ENCODE measurements at regions not wholly inside any gene's neighbourhood (a gene's known extent, or its start where the extent isn't known, plus 50 kb on each side); places are given as distances from the start of the nearest gene placed in this dataset.

DNA sequence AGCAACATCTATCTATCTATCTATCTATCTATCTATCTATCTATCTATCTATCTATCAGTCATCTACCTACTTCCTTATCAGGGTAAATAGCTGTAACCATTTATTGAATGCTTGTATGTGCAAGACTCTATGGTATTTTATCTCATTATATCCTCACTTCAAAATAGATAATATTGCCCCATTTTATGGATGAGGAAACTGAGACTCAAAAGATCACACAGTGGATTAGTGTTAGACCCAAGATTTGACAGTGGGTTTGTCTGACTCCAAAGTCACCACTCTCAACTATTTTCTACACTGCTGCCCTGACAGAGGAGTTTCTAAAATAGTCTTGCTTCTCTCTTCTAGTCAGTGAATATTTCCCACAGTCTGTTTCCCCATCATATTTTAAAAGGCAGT lies 94.3 kb upstream of the NR3C1 start:
- DNase-seq (ENCODE audit: low spot score): no peak

DNA sequence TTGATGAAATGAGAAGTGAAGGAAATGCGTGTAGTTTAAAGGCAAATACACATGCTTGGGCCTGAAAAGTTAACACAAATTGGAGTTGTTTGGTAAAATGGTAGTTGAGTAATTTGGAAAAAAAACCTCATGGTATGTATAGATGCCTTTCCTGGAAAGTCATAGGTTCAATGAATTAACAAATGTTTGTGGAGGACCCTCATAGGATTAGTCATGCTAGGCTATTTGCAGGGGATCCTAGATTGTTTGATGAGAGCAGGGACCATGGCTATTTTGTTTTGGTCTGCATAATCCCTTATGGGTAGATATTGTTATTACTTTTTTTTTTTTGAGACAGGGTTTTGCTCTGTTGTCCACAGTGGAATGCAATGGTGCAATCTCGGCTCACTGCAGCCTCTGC lies 93.5 kb upstream of the NR3C1 start:
- no peak for DNase-seq (ENCODE audit: low spot score)

DNA sequence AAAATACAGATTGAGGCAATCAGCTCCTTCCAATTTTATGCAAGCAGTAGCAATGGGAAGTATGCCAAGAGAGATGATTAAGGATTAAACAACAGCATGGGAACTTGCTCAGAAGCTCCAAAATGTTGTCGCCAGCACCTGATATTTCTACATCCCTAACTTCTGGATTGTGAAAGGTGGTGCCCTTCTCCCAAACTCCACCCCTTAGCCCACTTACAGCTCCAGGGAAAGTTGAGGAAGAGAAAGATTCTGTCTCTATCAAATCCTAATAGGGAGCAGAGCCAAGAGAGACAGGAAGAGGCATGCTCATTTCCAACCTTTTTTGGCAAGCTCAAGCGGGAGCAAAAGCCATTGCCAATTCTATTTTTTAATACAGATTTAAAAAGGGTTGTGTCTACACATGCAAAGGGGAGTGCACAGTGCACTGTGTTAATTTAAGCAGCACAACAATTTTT lies 92.4 kb upstream of the NR3C1 start:
- DNase-seq (ENCODE audit: low spot score): no peak

DNA sequence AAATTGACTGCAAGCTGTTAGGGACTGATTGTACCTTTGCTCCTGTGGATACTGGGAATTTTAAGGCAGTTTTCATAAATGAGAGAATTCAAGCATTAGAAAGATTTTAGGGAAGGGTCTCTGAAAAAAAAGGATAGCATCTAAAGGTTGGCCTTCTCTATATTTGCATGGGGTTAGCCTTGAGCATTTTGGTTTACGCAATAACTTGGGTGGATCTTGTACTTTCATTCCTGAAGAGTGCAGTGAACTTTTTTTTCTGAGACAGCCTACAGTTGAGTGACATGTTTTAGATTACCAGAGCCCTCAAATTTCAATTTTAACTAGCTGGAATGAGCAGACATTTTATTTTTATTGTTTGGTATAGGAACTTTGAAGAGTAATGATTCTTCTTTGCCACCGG lies 91.6 kb upstream of the NR3C1 start:
- DNase-seq (ENCODE audit: low spot score): no peak

DNA sequence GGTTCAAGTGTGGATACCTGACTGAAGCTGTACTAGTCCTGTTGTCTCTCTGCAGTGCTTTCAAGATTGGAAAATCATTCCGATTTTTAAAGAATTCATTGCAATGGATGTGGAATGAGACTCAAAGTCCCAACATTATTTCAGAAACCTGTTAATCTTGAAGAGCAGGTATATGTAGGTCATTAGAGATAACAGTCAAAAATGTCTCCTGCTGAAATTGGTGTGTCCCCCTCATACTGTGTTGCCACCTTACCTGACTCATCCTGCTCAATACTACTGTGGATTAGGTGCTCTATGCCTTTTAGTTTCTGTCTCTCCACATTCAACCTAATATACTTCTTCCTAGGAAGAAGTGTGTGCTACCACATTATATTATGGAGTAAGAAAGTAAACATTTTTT lies 91.1 kb upstream of the NR3C1 start:
- DNase-seq (ENCODE audit: low spot score): no peak

DNA sequence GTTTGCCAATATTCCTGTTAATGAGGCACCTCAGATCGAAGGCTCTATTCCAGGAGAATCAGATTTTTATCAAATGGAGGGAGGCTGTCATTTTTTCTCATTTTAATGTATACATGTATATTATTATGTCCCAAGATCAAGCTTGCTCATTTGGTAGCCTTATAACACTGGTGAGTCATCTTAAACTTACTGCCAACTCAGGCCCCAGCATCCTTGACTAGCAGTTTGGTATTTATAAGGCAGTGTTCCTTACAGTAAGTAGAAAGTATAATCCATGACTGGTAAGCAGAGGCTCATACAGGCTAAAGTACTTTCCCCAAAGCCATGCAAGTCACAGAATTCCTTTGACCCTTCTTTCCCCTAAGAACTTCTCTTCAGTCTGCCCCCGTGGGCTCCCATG lies 90.7 kb upstream of the NR3C1 start:
- DNase-seq (ENCODE audit: low spot score): no peak

DNA sequence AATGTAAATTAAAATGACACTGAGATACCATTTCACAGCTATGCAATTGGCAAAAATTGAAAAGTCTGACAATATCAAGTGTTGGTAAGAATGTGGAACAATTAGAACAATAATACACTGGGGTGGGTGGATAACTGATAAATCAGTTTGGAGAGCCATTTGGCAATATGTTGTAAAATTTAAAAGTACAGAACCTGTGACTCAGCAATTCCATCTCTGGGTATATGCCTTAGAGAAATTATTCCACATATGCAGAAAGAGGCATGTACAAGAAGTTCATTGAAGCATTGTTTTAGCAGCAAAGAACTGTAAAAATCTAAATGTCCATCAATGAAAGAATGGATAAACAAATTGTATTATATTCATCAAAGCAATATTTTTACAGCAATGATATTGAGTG lies 89.3 kb upstream of the NR3C1 start:
- DNase-seq (ENCODE audit: low spot score): no peak

DNA sequence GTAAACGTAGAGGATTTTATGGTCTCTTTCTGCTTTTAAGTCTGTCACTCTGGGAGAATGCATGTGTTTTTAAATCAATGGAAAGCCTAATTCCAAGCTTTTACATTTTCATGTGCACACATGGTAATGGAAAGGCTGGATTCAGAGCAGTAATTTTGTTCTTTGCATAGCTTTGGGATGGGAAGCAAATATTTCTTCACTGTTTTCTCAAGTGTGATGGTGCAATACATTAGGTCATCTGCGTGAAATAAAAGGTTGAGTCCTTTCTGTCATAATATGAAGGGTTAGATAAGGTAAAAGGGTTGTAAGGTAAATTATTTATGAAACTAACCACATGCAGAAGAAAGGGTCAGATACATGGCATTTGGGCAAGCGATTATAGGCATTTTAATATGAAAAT lies 88.2 kb upstream of the NR3C1 start:
- DNase-seq (ENCODE audit: low spot score): no peak

DNA sequence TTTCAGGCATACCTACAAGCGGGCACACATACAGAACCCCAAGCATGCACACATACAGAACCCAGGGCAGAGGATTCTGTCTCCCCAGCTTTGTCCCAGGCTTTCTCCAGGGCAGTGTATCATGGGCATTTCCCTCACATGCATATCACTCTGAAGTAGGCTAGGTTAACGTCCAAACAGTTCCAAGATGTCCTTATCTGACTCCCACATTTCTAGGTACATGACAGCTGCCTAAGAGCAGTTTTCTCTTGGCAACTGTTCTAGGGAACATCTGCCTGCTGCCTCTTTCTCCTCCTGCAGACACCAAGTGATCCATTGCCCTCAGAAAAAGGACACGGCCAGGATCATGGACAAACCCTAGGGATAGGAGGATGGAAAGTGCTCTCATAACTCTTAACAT lies 84.9 kb upstream of the NR3C1 start:
- no peak for DNase-seq (ENCODE audit: low spot score)

DNA sequence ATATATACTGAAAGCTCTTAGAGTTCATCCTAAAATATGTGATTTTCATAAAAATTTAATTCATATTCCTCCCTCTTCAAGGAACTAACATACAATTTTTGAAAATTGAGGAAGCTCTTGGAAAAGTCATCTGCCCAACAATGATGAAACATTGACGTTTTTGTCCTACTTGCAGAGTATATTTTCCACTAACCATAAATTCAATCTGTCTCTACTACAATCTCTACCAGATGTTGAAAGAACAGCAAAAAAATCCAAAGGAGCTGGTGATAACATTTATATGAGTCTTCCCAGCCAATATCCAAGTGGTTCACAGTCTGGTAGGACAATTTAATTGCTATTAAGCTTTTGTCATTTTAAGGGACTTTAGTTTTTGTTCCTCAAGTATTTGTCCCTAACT lies 81.1 kb upstream of the NR3C1 start:
- DNase-seq (ENCODE audit: low spot score): no peak

DNA sequence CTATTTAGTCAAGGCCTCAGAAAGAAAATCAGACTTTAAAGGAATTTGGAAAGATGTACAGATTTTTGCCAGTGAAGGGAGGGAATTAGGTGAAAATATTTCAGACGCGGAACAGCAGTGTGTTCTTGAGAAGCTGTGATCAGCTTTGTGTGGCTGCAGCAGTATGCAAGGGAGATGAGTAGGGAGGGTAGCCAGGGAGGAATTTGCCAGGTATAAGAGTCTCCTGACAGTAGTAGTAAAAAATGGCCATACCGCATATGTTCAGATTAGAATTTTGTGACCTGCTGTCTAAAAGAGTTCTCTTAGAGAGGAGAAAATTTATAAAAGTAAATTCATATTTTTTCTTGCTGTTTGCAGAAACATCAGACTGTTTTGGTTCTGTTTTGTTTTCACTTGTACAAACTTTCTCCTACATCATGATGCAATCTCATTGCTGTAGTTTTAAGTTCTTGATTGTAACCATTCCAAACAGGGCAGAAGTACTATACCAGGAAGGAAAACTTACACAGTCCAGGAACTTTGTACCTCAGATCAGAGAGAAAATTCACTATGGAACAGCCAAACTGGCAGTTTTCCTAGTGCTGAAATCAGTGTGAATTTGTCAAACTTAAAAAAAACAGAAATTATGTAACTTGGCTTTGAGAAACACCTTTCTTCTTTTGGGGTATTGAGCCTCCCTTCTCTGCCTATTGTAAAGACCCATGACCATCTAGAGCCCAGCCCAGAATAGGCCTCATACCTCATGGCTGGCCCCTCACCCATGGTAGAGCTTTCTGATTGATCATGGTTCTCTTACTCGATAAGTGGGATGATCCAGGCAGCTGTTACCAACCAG lies 78.4 kb upstream of the NR3C1 start:
- no peak for DNase-seq (ENCODE audit: low spot score)

DNA sequence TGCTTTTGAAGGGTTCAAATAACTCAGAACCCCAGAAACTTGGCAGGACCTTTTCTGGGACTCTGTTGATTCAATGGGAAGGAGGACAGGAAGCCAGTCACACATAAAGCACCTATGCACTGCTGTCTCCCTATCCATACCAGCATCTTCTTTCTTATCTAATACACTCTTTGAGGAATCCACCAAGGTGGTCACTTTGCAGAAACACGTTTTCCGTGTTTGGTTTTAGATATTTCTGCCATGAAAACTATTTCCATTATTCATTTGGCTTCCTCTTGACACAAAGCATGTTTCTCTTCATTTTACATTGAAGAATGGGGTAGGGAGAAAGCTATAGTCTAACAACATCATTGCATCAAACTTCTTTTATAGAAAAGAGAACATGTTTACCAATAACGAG lies 76.5 kb upstream of the NR3C1 start:
- DNase-seq (ENCODE audit: low spot score): no peak

DNA sequence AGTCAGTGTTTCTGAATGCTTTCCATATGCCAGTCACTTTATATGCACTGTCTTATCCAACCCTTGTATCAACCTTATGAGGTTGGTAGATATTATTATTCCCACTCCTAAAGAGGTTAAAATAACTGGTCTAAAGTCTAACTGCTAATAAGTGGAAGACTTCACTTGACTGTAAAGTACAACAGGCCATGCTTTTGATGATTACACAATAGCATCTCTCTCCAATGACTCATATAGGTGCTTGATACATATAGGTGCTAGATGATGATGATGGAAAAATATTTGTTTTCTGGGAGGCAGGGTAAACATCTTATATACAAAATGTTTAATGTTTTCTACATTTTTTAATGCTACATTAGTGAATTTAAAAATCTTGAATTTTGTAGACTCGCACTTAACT lies 75.9 kb upstream of the NR3C1 start:
- DNase-seq (ENCODE audit: low spot score): no peak

DNA sequence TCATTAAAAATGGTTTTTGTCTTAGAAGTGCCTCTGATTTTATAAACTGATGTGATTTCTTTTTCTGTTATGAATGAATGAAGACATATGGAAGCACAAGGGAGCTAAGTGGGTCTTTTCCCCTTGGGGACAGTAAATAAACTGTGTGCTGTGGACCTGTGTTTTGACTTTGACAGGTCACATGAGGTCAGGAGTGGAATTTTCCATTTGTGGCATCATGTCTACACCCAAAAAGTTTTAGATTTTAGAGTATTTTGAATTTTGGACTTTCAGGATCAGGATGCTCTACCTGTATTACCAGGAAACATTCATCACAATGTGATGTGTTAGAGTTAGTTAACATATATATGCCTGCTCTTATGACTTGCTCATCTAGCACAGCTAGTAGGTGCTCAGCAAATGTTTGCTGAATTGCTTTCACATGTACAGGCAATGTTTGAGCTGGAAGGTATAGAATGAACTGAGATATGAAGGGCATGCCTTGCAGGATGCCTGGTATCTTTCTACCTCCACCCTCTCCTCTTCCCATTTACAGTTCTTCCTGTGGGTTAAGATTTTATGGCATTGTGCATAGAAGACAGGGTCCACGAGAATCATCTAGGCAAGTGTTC lies 73.2 kb upstream of the NR3C1 start:
- no peak for DNase-seq (ENCODE audit: low spot score)

DNA sequence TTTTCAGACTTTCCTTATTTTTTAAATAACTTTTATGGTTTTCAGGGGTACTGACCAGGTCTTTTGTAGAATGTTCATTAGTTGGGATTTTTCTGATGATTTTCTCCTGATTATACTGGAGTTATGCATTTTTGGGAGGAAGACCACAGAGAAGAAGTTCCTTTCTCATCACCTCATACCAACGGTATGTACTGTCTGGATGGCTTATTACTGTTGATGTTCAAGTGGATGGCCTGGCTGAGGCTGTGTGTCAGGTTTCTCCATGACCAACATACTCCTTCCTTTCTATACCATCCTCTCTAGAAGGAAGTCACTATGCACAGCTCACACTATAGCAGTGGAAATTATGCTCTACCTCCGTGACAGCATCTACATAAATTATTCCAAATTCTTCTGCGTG lies 71.1 kb upstream of the NR3C1 start:
- DNase-seq (ENCODE audit: low spot score): no peak

DNA sequence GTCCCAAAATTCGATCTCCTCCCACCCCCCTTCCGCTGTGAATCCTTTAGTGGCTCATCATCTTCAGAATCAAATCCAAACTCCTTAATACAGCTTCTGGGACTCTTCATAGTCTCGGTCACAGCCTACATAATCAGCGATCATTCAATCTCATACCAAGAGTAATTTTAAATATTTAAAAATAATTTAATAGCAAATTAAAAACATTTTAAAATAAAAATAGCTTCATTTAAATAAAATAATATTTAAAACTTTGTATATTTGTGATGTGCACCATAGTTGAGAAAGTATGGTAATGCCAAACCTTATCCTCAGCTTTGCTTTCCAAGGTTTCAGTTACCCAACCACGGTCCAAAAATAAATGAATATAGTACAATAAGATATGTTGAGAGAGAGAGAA lies 70.0 kb upstream of the NR3C1 start:
- no peak for DNase-seq (ENCODE audit: low spot score)

DNA sequence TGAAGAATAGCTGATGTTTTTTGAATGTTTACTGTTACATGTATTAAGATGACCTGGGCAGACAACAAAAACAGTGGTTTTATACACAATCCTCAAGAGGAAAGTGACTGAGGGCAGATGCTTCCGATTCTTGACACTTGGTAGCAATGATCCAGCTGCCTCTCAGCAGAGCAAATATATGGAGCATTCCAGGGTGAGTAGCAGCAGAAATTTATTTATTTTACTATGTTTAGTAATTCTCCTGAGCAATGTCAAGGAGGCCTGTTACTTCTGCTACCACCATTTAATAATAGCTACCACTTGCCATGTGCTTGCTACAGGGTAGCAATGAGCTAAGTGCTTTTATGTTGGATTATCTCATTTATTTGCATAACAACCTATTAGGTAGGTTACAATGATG lies 69.1 kb upstream of the NR3C1 start:
- DNase-seq (ENCODE audit: low spot score): no peak

DNA sequence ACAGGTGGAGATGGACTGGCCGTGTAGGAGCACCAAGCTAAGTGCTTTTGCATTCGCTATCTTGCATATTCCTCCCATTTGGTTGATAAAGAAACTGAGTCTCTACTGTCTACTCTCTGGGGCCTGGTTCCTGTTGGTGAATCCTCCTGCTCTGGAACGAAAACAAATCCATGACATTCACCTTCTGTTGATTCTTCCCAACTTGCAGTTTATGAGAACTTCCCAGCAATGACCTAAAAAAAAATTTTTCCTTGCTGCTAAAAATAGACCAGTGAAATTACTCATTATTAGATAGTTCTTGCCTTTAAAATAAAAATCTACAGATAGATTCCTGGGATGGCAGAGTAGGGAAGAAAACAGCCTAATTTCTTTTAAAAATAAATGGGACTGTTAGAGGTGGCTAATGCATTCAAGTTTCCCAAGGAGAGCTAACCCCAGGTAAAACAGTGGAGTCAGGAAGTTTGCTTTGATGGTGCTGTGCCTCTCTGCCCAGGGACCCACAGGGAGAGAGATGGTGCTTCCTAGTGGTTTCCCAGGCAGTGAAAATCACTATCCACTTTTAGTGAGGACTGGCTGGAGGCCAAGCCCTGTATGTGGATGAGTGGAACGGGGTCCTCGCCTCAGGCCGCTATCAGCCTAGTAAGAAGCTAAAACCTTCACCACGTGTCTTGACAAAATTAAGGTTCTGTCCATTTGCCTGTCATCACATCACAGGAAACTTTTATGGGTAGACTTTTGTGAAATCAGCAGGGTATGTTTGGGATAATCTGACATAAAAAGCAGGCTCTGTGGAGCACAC lies 68.4 kb upstream of the NR3C1 start:
- no peak for DNase-seq (ENCODE audit: low spot score)

DNA sequence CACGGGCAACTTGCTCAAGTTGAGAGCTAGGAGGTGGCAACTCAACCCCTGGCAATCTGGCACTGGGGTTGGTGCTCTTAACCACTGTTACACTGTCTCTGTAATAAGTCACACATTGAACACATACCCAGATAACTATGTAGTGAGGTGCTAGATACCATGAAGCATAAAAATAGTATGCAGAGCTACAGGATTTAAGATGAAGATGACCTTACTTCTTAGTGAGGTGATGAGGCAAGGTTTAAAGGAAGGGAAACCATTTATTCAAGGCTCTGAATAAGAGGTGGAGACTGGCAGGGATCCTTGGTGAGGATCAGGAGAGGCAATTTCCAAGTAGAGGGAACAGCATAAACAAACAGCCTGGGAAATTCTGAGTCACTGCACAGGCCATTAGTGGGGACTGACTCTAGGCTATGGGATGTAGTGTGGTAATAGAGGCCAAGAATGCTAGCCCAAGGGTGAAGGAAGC lies 67.6 kb upstream of the NR3C1 start:
- no peak for DNase-seq (ENCODE audit: low spot score)

DNA sequence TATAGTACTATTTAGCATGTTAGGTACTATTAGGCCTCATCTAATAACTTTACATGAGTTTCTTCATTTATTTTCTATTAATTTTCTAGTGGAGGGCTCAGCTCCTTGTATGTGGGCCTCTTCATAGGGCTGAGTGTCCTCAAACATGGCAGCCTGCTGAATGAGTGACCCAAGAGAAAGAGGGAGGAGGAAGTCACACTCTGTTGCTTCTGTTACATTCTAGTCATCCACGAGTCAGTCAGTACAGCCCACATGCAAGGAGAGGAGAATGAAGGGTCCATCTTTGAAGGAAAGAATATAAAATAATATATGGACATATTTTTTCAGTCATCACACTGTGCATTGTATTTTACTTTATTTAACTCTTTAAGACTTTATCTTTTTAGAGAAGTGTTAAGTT lies 66.6 kb upstream of the NR3C1 start:
- DNase-seq (ENCODE audit: low spot score): no peak

DNA sequence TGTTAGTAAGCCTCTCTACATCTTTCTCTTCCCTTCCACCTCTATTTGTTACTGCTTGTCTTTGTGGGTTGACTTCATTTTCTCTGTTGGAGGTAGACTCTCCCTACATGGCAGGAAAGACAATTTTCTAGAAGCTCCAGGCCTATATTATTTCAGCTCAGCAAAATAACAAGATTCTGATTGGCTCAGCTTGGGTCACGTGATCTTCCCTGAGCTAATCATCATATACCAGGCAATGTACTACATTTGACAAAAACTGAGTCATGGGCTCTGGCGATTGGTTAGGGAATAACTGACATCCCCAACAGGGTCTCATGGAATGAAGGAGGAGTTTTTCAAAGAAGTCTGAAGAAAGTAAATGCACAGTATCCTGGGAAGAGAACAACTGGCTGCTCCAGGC lies 65.6 kb upstream of the NR3C1 start:
- DNase-seq (ENCODE audit: low spot score): no peak

DNA sequence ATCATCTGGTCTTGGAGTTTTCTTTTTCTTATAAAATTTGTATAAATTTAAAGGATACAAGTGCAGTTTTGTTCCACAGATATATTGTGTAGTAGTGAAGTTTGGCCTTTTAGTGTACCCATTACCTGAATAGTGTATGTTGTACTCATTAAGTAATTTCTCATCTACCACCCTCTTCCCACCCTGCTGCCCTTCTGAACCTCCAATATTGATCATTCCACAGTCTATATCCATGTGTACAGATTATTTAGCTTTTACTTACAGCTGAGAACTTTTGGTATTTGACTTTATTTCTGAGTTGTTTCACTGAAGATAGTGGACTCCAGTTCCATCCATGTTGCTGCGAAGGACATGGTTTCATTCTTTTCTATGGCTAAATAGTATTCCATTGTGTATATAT lies 63.1 kb upstream of the NR3C1 start:
- DNase-seq (ENCODE audit: low spot score): no peak
